Keratinocyte (primary cell): ENCODE measurements at regions not wholly inside any gene's neighbourhood (a gene's known extent, or its start where the extent isn't known, plus 50 kb on each side); places are given as distances from the start of the nearest gene placed in this dataset.

ENCODE experiments used
- DNase-seq: peaks from one replicate; pipeline ENCODE4 v3.0.0-alpha.2; 2011; ENCODE audit warnings: low read depth, missing footprints, low spot score
- FAIRE-seq: peaks from 2 replicates; lab custom pipeline; 2011; peaks lifted over from hg19 to GRCh38; lab: Jason Lieb, UNC
- H2AFZ ChIP-seq: 2 replicates; pipeline ENCODE4 v1.6.0; 2012; ENCODE audit warnings: low read length, control low read depth, inconsistent platforms; ENCODE audit not compliant: control insufficient read depth
- H3K27ac ChIP-seq: 2 replicates; pipeline ENCODE4 v1.5.1; 2011; ENCODE audit warnings: low read length; ENCODE audit not compliant: control insufficient read depth, insufficient read depth
- H3K27me3 ChIP-seq: 3 replicates; pipeline ENCODE4 v1.6.0; 2011; ENCODE audit warnings: low read length; ENCODE audit not compliant: control insufficient read depth, insufficient read depth; ENCODE audit errors: extremely low read depth
- H3K36me3 ChIP-seq, 2 experiments: 2 replicates in 1 of 2; 3 replicates in 1 of 2; pipeline ENCODE4 v1.5.1; 2011; ENCODE audit warnings: low read length in 2 of 2, mild to moderate bottlenecking in 1 of 2; ENCODE audit not compliant: control insufficient read depth in 2 of 2, insufficient read depth in 2 of 2; ENCODE audit errors: extremely low read depth in 1 of 2
- H3K4me1 ChIP-seq: 3 replicates; pipeline ENCODE4 v1.5.1; 2011; ENCODE audit warnings: low read length; ENCODE audit not compliant: control insufficient read depth, insufficient read depth; ENCODE audit errors: extremely low read depth
- H3K4me2 ChIP-seq: 3 replicates; pipeline ENCODE4 v1.6.0; 2011; ENCODE audit warnings: low read depth, low read length; ENCODE audit not compliant: control insufficient read depth, insufficient read depth; ENCODE audit errors: extremely low read depth
- H3K4me3 ChIP-seq, 3 experiments: fragments of 200-600 bp in 1 of 3; sonication (generic) in 1 of 3; 2 replicates in 2 of 3; 3 replicates in 1 of 3; pipeline ENCODE4 v1.5.1; 2011 to 2016; ENCODE audit warnings: low read length in 3 of 3, mild to moderate bottlenecking in 3 of 3, control low read depth in 2 of 3, inconsistent platforms in 1 of 3, low read depth in 1 of 3, mixed read lengths in 1 of 3, mixed run types in 1 of 3, moderate library complexity in 1 of 3; ENCODE audit not compliant: control insufficient read depth in 2 of 3, insufficient read depth in 2 of 3; ENCODE audit errors: extremely low read depth in 1 of 3
- H3K79me2 ChIP-seq: 2 replicates; pipeline ENCODE4 v1.6.0; 2012; ENCODE audit warnings: low read length; ENCODE audit not compliant: control insufficient read depth, insufficient read depth
- H3K9ac ChIP-seq: 3 replicates; pipeline ENCODE4 v1.6.0; 2011; ENCODE audit warnings: low read length; ENCODE audit not compliant: control insufficient read depth, insufficient read depth; ENCODE audit errors: extremely low read depth
- H3K9me1 ChIP-seq: 3 replicates; pipeline ENCODE4 v1.6.0; 2011; ENCODE audit warnings: low read length; ENCODE audit not compliant: control insufficient read depth, insufficient read depth; ENCODE audit errors: extremely low read depth
- H3K9me3 ChIP-seq: 2 replicates; pipeline ENCODE4 v1.5.1; 2012; ENCODE audit warnings: low read depth, low read length; ENCODE audit not compliant: control insufficient read depth
- H4K20me1 ChIP-seq: 3 replicates; pipeline ENCODE4 v1.6.0; 2011; ENCODE audit warnings: low read length; ENCODE audit not compliant: control insufficient read depth, insufficient read depth; ENCODE audit errors: extremely low read depth
- CTCF ChIP-seq, 3 experiments: IDR thresholded peaks in 1 of 3; conservative IDR thresholded peaks in 1 of 3; optimal IDR thresholded peaks in 1 of 3; 2 replicates in 2 of 3; 3 replicates in 1 of 3; pipeline versions ENCODE3 to v1.5.1; 2011; ENCODE audit warnings: low read length in 3 of 3, mild to moderate bottlenecking in 3 of 3, moderate library complexity in 2 of 3, control low read depth in 1 of 3, inconsistent platforms in 1 of 3; ENCODE audit not compliant: insufficient read depth in 2 of 3; ENCODE audit errors: extremely low read depth in 1 of 3
- EZH2 ChIP-seq: IDR thresholded peaks from one replicate; pipeline ENCODE4 v1.6.1; 2012; ENCODE audit warnings: inconsistent platforms, mild to moderate bottlenecking, low read length, moderate library complexity
- dilution Hi-C: fragments of 300-500 bp; cut with MboI; formaldehyde crosslinking; loops from one replicate; pipeline ENCODE4 v1.7.0; 2020; ENCODE audit warnings: low sequenced_read_pairs; ENCODE audit not compliant: extremely low pct_ligation_motif_present

DNA sequence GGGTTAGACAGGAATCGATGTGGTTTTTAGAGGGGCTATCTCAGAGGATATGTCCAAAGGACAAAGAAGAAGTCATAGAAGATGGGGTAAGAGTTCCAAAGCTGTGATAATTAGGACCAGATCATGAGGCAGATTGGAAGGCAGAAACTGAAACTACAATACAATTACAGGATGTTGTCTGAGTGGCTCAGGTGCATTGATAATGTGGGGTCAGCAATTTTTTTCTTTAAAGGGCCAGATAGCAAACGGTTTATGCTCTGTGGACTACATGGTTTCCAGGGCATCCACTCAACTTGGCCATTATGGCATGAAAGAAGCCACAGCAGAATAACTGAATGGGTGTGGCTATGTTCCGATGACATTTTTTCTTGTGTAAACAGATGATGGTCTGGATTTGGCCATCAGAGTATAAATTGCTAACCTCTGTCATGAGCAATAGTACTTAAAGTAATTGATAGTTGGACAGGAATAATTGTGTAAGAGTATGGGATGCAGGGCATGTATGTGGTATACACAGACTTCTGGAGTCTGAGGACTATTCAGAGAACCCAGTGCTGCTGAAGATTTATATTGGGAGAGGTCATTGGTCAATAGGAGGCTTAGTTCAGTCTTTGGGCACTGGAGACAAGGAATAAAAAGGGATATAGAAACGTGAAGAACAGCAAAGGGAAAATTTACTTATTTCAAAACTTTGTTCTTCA, 198.4 kb upstream of the ADGRL4 start:
- no peak for FAIRE-seq
- H2AFZ ChIP-seq = no peak overlapping the region
- no peak for DNase-seq

GRCh38 chr1:79198832-79199231, 192.3 kb upstream of the ADGRL4 start:
- Histone ChIP-seq H3K79me2 (no peaks in the 10 kb centered on the region), H3K27ac (no peak overlapping the region), H3K4me1 (no peaks in the 10 kb centered on the region), H3K9me3 (no peaks in the 10 kb centered on the region), H3K4me3 (no peak overlapping the region), H3K4me2 (no peak overlapping the region), H3K9ac (no peak overlapping the region), H3K9me1 (no peaks in the 10 kb centered on the region), H4K20me1 (no peaks in the 10 kb centered on the region), H2AFZ (no peak overlapping the region), H3K27me3 (no peaks in the 10 kb centered on the region), H3K36me3 (no peaks in the 10 kb centered on the region)
- DNase-seq (no peak), FAIRE-seq (no peak)
- no peak for TF ChIP-seq EZH2
- no peak for TF ChIP-seq CTCF (optimal IDR thresholded peaks at IDR 0.05 in 1 of 3, IDR thresholded peaks at IDR 0.05 in 1 of 3, conservative IDR thresholded peaks at IDR 0.05 in 1 of 3; ENCODE audit: extremely low read depth in 1 of 3, insufficient read depth in 2 of 3, low read length in 3 of 3)
- dilution Hi-C loops = no loop called here

More for the DNA sequence above, 198.4 kb upstream of the ADGRL4 start:
- H3K4me1 ChIP-seq = no peaks in the 10 kb centered on the region
- no peak overlapping the region for H3K27ac ChIP-seq
- no peaks in the 10 kb centered on the region for H3K27me3 ChIP-seq
- no peaks in the 10 kb centered on the region for H4K20me1 ChIP-seq
- TF ChIP-seq EZH2 (no peak), CTCF (optimal IDR thresholded peaks at IDR 0.05 in 1 of 3, IDR thresholded peaks at IDR 0.05 in 1 of 3, conservative IDR thresholded peaks at IDR 0.05 in 1 of 3; ENCODE audit: extremely low read depth in 1 of 3, insufficient read depth in 2 of 3, low read length in 3 of 3) (no peak)
- no peak overlapping the region for H3K4me3 ChIP-seq
- no peak overlapping the region for H3K9ac ChIP-seq
- no peaks in the 10 kb centered on the region for H3K9me1 ChIP-seq
- no peaks in the 10 kb centered on the region for H3K79me2 ChIP-seq
- dilution Hi-C loops = no loop called here
- no peak overlapping the region for H3K4me2 ChIP-seq
- H3K36me3 ChIP-seq = no peaks in the 10 kb centered on the region
- H3K9me3 ChIP-seq = no peaks in the 10 kb centered on the region
